Upper lobe of left lung (tissue), 6 donors: ENCODE measurements at regions not wholly inside any gene's neighbourhood (a gene's known extent, or its start where the extent isn't known, plus 50 kb on each side); places are given as distances from the start of the nearest gene placed in this dataset.

Experiments
- ATAC-seq, 2 donors: fragments of 200-7000 bp; cut with Tn5 transposase; one replicate each; pipeline ENCODE4 v1.9.1; 2022; ENCODE audit warnings: mild to moderate bottlenecking in 2 of 2, moderate library complexity in 2 of 2; ENCODE audit not compliant: low FRiP score in 2 of 2
- DNase-seq, 2 donors: peaks; one replicate each; pipeline ENCODE4 v3.0.0-alpha.2; 2019 to 2020
- H3K27ac ChIP-seq, 4 donors: fragments of 200-600 bp; sonication (generic); one replicate each; pipeline ENCODE4 v1.5.1; 2016 to 2019
- H3K27me3 ChIP-seq, 4 donors: fragments of 200-600 bp; sonication (generic); one replicate each; pipeline ENCODE4 v1.5.1; 2017 to 2019
- H3K36me3 ChIP-seq, 4 donors: fragments of 200-600 bp; sonication (generic); one replicate each; pipeline ENCODE4 v1.5.1; 2016 to 2019
- H3K4me1 ChIP-seq, 4 donors: fragments of 200-600 bp; sonication (generic); one replicate each; pipeline ENCODE4 v1.5.1; 2018 to 2019
- H3K4me3 ChIP-seq, 4 donors: fragments of 200-600 bp; sonication (generic); one replicate each; pipeline ENCODE4 v1.5.1; 2017 to 2019; ENCODE audit warnings: mild to moderate bottlenecking in 2 of 4, moderate library complexity in 1 of 4
- H3K9me3 ChIP-seq, 4 donors: fragments of 200-600 bp; sonication (generic); one replicate each; pipeline ENCODE4 v1.5.1; 2018 to 2019
- EP300 ChIP-seq, 4 donors: sonication (generic); formaldehyde crosslinking; IDR thresholded peaks; one replicate each; pipeline ENCODE4 v1.5.1; 2017; ENCODE audit warnings: antibody characterized with exemption in 4 of 4, control low read depth in 2 of 4
- POLR2A ChIP-seq, 4 donors: fragments of 450-650 bp; IDR thresholded peaks; one replicate each; pipeline ENCODE4 v1.5.1; 2016 to 2017; ENCODE audit warnings: antibody characterized with exemption in 4 of 4, mild to moderate bottlenecking in 2 of 4
- POLR2AphosphoS5 ChIP-seq, 2 donors: sonication (generic); formaldehyde crosslinking; IDR thresholded peaks; one replicate each; pipeline ENCODE4 v1.5.1; 2017; ENCODE audit warnings: antibody characterized with exemption in 2 of 2
- WGBS, 2 donors: methylation state at CpG; one replicate each; pipeline ENCODE4 v1.1.5; 2017 to 2018; 5-methylcytosine and 5-hydroxymethylcytosine counted together
- TF ChIP-seq, protein P1 (sequence below), 6 experiments: fragments of 450-650 bp in 4 of 6; fragments of 200-600 bp in 2 of 6; sonication (generic) in 2 of 6; IDR thresholded peaks; one replicate each; pipeline ENCODE4 v1.5.1; 2016 to 2019; ENCODE audit warnings: antibody characterized with exemption in 6 of 6
- donor health status: DM: no; HTN: no; CAD: no; lungs with moderate emphysema.
- donor health status: DM: no; HTN: yes; CAD: no; lungs with severe emphysema.

DNA sequence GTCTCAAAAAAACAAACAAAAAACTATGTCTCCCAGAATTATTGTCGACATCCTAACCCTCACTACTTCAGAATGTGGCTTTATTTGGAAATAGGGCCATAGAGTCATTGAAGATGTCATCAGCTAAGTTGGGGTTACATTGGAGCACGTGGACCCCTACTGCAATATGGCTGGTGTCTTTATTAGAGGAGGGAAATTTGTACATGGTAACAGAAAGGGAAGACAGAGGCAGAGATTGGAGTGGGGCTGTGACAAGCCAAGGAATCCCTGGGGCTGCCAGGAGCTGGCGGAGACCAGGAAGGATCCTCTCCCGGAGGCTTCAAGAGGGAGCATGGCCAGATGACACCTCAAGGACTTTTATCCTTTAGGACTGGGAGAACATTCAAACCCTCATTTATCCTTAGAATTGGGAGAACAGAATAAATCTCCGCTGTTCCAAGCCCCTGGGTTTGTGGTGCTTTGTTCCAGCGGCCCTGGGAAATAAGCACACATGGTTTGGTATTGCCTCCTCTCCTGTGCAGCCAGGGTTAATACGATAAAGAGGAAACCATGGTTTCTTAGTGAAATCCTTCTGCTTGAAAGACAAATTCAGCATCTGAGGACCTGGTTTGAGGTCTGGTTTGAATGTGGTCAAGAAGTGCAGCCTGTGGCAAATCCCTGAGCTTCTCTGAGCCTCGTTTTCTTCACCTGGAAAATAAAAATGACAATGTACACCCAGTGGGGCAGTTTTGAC is 184.7 kb downstream of the MYCN start:
- Histone ChIP-seq H3K4me3 (no peak overlapping the region), H3K27me3 (no peaks in the 10 kb centered on the region), H3K36me3 (no peaks in the 10 kb centered on the region), H3K4me1 (no peaks in the 10 kb centered on the region), H3K27ac (no peak overlapping the region), H3K9me3 (no peaks in the 10 kb centered on the region)
- TF ChIP-seq POLR2A (IDR thresholded peaks at IDR 0.05) (no peak), POLR2AphosphoS5 (IDR thresholded peaks at IDR 0.05) (no peak), EP300 (IDR thresholded peaks at IDR 0.05) (no peak)
- TF ChIP-seq, protein P1, sequence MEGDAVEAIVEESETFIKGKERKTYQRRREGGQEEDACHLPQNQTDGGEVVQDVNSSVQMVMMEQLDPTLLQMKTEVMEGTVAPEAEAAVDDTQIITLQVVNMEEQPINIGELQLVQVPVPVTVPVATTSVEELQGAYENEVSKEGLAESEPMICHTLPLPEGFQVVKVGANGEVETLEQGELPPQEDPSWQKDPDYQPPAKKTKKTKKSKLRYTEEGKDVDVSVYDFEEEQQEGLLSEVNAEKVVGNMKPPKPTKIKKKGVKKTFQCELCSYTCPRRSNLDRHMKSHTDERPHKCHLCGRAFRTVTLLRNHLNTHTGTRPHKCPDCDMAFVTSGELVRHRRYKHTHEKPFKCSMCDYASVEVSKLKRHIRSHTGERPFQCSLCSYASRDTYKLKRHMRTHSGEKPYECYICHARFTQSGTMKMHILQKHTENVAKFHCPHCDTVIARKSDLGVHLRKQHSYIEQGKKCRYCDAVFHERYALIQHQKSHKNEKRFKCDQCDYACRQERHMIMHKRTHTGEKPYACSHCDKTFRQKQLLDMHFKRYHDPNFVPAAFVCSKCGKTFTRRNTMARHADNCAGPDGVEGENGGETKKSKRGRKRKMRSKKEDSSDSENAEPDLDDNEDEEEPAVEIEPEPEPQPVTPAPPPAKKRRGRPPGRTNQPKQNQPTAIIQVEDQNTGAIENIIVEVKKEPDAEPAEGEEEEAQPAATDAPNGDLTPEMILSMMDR (IDR thresholded peaks at IDR 0.05): no peak
- WGBS, 2 donors: 83 to 89% methylated on average over 8 of the region's 8 CpGs
- no peak for ATAC-seq
- DNase-seq: no peak

DNA sequence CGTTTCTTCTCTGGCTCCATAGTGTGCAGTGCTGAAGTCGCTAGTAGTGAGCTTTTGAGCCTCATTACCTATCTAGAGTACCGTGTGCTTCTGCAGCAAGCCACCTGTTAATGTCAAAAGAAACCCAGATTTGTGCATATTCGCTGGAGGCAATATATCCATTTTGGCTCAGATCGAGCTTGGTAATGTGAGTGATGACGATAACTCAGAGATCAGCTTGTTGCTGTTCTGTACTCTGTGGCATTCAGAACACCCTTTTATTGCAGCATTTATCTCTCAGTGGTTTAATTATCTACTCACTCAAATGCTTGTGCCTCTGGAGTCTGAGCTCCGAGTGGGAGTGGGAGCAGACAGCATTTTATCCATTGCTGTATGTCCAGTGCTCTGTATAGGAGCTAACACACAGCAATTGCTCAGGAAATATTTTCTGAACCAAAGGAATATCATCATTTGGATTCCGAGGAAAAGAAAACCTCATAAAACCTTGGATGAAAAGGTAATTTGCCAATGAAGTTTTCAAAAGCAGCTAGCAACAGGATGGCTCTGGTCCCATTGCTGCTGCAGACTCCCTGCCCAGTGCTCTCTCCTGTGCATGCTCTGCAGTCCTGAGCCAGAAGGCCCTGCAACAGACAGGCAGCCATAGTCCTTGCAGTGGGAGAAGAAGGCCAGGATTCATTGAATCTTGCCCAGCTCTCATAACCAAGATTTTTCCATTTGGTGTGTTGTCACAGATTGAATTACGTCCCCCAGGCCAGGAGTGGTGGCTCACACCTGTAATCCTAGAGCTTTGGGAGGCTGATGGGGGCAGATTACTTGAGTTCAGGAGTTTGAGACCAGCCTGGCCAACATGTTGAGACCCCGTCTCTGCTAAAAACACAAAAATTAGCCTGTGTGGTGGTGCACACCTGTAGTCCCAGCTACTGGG is 183.8 kb downstream of the MYCN start:
- no peak for ATAC-seq
- no peak for TF ChIP-seq POLR2A (IDR thresholded peaks at IDR 0.05)
- Histone ChIP-seq H3K4me1 (no peaks in the 10 kb centered on the region), H3K27me3 (no peaks in the 10 kb centered on the region), H3K4me3 (no peak overlapping the region), H3K36me3 (no peaks in the 10 kb centered on the region), H3K9me3 (no peaks in the 10 kb centered on the region), H3K27ac (no peak overlapping the region)
- 88 to 92% methylated on average over 9 to 10 of the region's 10 CpGs for WGBS, 2 donors
- DNase-seq: no peak

DNA sequence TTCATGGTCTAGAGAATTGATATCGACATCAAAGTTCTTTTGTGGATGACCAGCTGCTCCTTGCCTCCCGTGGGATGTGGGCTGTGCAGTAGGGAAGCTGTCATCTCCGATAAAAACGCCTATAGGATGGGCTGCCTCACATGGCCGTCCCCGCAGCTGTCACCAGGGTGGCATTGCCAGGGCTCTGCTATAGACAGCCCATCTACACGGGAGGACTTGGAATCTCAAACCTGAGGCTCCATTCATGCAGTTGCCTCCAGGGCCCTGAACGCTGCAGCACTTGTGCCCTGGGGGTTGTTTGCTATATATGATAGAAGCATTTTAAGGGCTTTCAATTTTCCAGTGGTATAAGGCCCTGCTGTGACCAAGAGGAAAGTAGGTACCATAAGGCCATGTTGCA is 183.1 kb downstream of the MYCN start:
- H3K27me3 ChIP-seq: no peaks in the 10 kb centered on the region
- no peaks in the 10 kb centered on the region for H3K9me3 ChIP-seq
- WGBS, 2 donors: 84 to 85% methylated on average over 7 of the region's 8 CpGs
- DNase-seq: no peak
- no peak for ATAC-seq
- H3K27ac ChIP-seq: no peak overlapping the region
- H3K36me3 ChIP-seq: no peaks in the 10 kb centered on the region
- no peak overlapping the region for H3K4me3 ChIP-seq
- no peaks in the 10 kb centered on the region for H3K4me1 ChIP-seq
- TF ChIP-seq POLR2AphosphoS5 (IDR thresholded peaks at IDR 0.05) (no peak), POLR2A (IDR thresholded peaks at IDR 0.05) (no peak), EP300 (IDR thresholded peaks at IDR 0.05) (no peak)
- TF ChIP-seq, protein P1 (IDR thresholded peaks at IDR 0.05): no peak

DNA sequence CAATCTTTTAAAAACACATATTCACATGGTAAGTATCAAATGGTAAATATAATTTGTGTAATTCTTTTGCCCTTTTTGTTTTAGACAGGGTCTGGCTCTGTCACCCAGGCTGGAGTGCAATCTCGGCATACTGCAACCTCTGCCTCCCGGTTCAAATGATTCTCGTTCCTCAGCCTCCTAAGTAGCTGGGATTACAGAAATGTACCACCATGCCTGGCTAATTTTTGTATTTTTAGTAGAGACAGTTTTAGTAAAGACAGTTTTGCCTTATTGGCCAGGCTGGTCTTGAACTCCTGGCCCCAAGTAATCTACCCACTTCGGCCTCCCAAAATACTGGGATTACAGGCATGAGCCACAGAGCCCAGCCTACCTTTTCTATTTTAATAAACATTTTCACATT is 182.2 kb downstream of the MYCN start:
- WGBS, 2 donors: 74 to 82% methylated on average over 4 of the region's 4 CpGs
- no peaks in the 10 kb centered on the region for H3K9me3 ChIP-seq
- H3K4me3 ChIP-seq: no peak overlapping the region
- no peak for ATAC-seq
- H3K36me3 ChIP-seq: no peaks in the 10 kb centered on the region
- no peak for DNase-seq
- no peak overlapping the region for H3K27ac ChIP-seq
- no peaks in the 10 kb centered on the region for H3K4me1 ChIP-seq
- TF ChIP-seq POLR2A (IDR thresholded peaks at IDR 0.05) (no peak), EP300 (IDR thresholded peaks at IDR 0.05) (no peak), POLR2AphosphoS5 (IDR thresholded peaks at IDR 0.05) (no peak)
- TF ChIP-seq, protein P1 (IDR thresholded peaks at IDR 0.05): no peak
- H3K27me3 ChIP-seq: no peaks in the 10 kb centered on the region

GRCh38 chr2:16121986-16122390 is 181.6 kb downstream of the MYCN start:
- no peak overlapping the region for H3K4me3 ChIP-seq
- TF ChIP-seq POLR2A (IDR thresholded peaks at IDR 0.05) (no peak), EP300 (IDR thresholded peaks at IDR 0.05) (no peak), POLR2AphosphoS5 (IDR thresholded peaks at IDR 0.05) (no peak)
- TF ChIP-seq, protein P1 (IDR thresholded peaks at IDR 0.05): no peak
- DNase-seq: no peak
- no peaks in the 10 kb centered on the region for H3K4me1 ChIP-seq
- H3K36me3 ChIP-seq: no peaks in the 10 kb centered on the region
- ATAC-seq: no peak
- WGBS, 2 donors: 93 to 94% methylated on average over 4 of the region's 4 CpGs
- no peaks in the 10 kb centered on the region for H3K9me3 ChIP-seq
- H3K27ac ChIP-seq: no peak overlapping the region
- no peaks in the 10 kb centered on the region for H3K27me3 ChIP-seq
